Pancreas (tissue), 10 donors: ENCODE measurements at regions not wholly inside any gene's neighbourhood (a gene's known extent, or its start where the extent isn't known, plus 50 kb on each side); places are given as distances from the start of the nearest gene placed in this dataset.

Experiments
- ATAC-seq, 4 donors: fragments of 200-7000 bp; cut with Tn5 transposase; one replicate each; pipeline versions ENCODE4 v1.8.0 to v1.9.1; 2020; ENCODE audit warnings: mild to moderate bottlenecking in 4 of 4, moderate library complexity in 4 of 4
- DNase-seq, 6 donors: peaks; one replicate each; pipeline ENCODE4 v3.0.0-alpha.2; 2020
- FAIRE-seq: peaks from 2 replicates; lab custom pipeline; 2012; peaks lifted over from hg19 to GRCh38; lab: Jason Lieb, UNC
- H3K27ac ChIP-seq, 4 donors: fragments of 200-600 bp; sonication (generic); 1 replicate in 3 of 4; 2 replicates in 1 of 4; pipeline versions ENCODE4 v1.5.0 to v1.8.0; 2020
- H3K27me3 ChIP-seq, 4 donors: fragments of 200-600 bp; one replicate each; pipeline ENCODE4 v1.8.0; 2021
- H3K36me3 ChIP-seq, 3 donors: fragments of 200-600 bp; sonication (generic) in 1 of 3; one replicate each; pipeline versions ENCODE4 v1.5.0 to v1.8.0; 2020 to 2021
- H3K4me1 ChIP-seq, 3 donors: fragments of 200-600 bp; one replicate each; pipeline ENCODE4 v1.8.0; 2021
- H3K4me3 ChIP-seq, 4 donors: fragments of 200-600 bp; sonication (generic) in 2 of 4; one replicate each; pipeline versions ENCODE4 v1.5.0 to v1.8.0; 2020 to 2021
- H3K9me3 ChIP-seq, 4 donors: fragments of 200-600 bp; one replicate each; pipeline ENCODE4 v1.8.0; 2021
- CTCF ChIP-seq, 4 donors: fragments of 200-600 bp; sonication (generic) in 3 of 4; IDR thresholded peaks; one replicate each; pipeline versions ENCODE4 v1.5.0 to v1.8.0; 2021; ENCODE audit warnings: antibody characterized with exemption in 4 of 4
- WGBS, 2 donors: extraction: QIAGEN DNeasy Blood & Tissue Kit; methylation state at CpG; one replicate each; pipeline ENCODE4 v1.1.7; 2013; 5-methylcytosine and 5-hydroxymethylcytosine counted together
- intact Hi-C, 3 donors: fragments of 100-400 bp; cut with DNase I; formaldehyde crosslinking; loops; one replicate each; pipeline versions ENCODE4 v1.11.1 to v1.14.2; 2022
- donor health status: healthy with polysubstance abuse.
- donor health status: DM: no; HTN: no; CAD: no; lungs with moderate emphysema.
- donor health status: DM: no; HTN: no; CAD: no.
- donor health status: control.
- donor health status: control.
- donor health status: Bipolar disorder and iron deficiency.
- donor health status: DM: yes; HTN: yes; CAD: no.
- donor health status: DM: no; HTN: no; CAD: no.
- donor health status: DM: no; HTN: no; CAD: no.
- donor health status: DM: yes; HTN: yes; CAD: no.

DNA sequence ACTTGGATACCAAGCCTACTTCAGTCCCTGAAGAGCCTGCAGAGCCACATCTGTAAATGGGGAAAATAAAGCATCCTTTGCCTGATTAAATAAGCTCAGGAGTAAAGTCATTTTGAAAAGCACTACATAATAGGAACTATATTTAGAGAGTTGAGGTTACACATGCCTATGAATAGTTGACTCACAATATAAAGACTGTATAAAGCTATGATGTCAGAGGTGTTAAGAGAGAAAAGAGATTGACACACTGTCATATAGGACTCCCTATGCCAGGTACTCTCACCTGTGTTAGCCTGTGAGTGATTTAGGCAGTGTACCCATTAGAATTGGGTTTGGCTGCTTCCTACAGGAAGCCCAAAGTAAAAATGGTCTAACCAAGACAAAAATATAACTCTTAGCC, 87.7 kb upstream of the CRHR1 start:
- Histone ChIP-seq H3K27me3 (no peaks in the 10 kb centered on the region), H3K4me3 (no peak overlapping the region), H3K9me3 (no peaks in the 10 kb centered on the region), H3K4me1 (no peaks in the 10 kb centered on the region), H3K36me3 (no peaks in the 10 kb centered on the region), H3K27ac (no peak overlapping the region)
- DNase-seq (no peak), ATAC-seq (no peak), FAIRE-seq (no peak)
- no peak for TF ChIP-seq CTCF (IDR thresholded peaks at IDR 0.05)
- intact Hi-C loops, result no loop called here

DNA sequence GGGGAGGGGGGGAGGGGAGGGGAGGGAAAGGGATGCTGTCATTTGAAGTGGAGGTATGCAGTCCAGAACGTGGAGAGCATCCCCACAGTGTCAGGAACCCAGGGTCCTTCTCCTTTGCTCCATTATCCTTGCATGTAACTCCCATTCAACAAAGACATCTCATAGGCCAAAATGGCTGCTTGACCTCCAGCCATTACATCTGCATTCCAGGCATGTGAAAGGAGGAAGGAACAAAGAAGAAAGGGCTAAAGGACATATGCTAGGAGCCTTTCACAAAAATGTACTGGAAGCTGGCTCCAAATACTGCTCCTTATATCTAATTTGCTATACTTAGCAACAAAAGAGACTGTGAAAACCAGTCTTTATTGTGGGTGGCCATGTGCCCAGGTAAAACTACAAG, 87.0 kb upstream of the CRHR1 start:
- H3K27me3 ChIP-seq, result no peaks in the 10 kb centered on the region
- no peaks in the 10 kb centered on the region for H3K4me1 ChIP-seq
- no peaks in the 10 kb centered on the region for H3K36me3 ChIP-seq
- DNase-seq, result no peak
- intact Hi-C loops, result no loop called here
- no peak for ATAC-seq
- H3K27ac ChIP-seq, result no peak overlapping the region
- WGBS, 2 donors, result 5 to 9% methylated on average over 1 of the region's 1 CpG
- no peak overlapping the region for H3K4me3 ChIP-seq
- no peak for FAIRE-seq
- H3K9me3 ChIP-seq, result no peaks in the 10 kb centered on the region
- no peak for TF ChIP-seq CTCF (IDR thresholded peaks at IDR 0.05)

GRCh38 chr17:45700171-45701090, 83.7 kb upstream of the CRHR1 start:
- no peak for TF ChIP-seq CTCF (IDR thresholded peaks at IDR 0.05)
- ATAC-seq, result no peak
- Histone ChIP-seq H3K27ac (no peak overlapping the region), H3K4me1 (no peaks in the 10 kb centered on the region), H3K4me3 (no peak overlapping the region), H3K36me3 (no peaks in the 10 kb centered on the region), H3K9me3 (no peaks in the 10 kb centered on the region), H3K27me3 (no peaks in the 10 kb centered on the region)
- 24 to 30% methylated on average over 7 of the region's 7 CpGs for WGBS, 2 donors
- intact Hi-C loops, result no loop called here
- DNase-seq, result no peak
- no peak for FAIRE-seq

DNA sequence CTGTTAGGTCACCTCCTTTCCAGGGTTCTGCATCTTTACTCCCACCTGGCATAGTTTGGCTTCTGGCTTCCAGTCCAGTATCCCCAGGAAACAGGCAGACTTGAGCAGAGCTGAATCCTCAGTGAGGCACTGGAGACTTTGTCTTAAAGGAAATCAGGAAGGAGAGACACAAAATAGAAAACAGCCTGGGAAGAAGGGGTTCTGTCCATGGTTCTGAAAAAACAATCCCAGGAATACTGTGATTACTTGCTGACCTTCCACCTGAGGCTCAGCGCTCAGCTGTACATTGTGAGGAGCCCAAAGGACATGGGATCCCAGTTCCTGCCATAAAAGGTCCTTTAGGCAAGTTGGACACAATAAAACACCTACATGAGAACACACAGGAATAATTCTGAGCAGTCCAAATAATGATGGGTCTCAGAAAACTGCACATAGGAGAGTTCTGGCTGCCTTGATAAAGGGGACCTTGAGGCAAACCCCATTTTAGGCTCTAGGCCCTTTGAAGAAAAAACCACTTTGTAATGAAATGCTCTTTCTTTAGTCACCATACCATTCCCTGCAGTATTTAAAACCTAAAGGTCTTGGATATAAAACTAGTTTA, 81.4 kb upstream of the CRHR1 start:
- Histone ChIP-seq H3K4me1 (no peaks in the 10 kb centered on the region), H3K36me3 (no peaks in the 10 kb centered on the region), H3K4me3 (no peak overlapping the region), H3K9me3 (no peaks in the 10 kb centered on the region), H3K27ac (no peak overlapping the region), H3K27me3 (no peaks in the 10 kb centered on the region)
- FAIRE-seq (no peak), ATAC-seq (peak in 2 of 4 donors; percentile 48 to 62), DNase-seq (no peak)
- 31 to 52% methylated on average over 1 of the region's 1 CpG for WGBS, 2 donors
- intact Hi-C loops, result no loop called here
- TF ChIP-seq CTCF (IDR thresholded peaks at IDR 0.05), result no peak

- Histone ChIP-seq H3K9me3 (no peaks in the 10 kb centered on the region), H3K4me3 (no peak overlapping the region), H3K27me3 (no peaks in the 10 kb centered on the region), H3K27ac (no peak overlapping the region), H3K36me3 (no peaks in the 10 kb centered on the region), H3K4me1 (no peaks in the 10 kb centered on the region)
- intact Hi-C loops, result no loop called here
- ATAC-seq, result no peak
- no peak for FAIRE-seq
- 40 to 46% methylated on average over 5 of the region's 5 CpGs for WGBS, 2 donors
- no peak for TF ChIP-seq CTCF (IDR thresholded peaks at IDR 0.05)
- no peak for DNase-seq
These were observed 80.8 kb upstream of the CRHR1 start for GRCh38 chr17:45703348-45703747.
